Left lung (tissue), 4 donors: ENCODE measurements at regions not wholly inside any gene's neighbourhood (a gene's known extent, or its start where the extent isn't known, plus 50 kb on each side); places are given as distances from the start of the nearest gene placed in this dataset.
"Not testable (repeated sequence)": the region's sequence is repeated elsewhere in the genome, so short reads cannot be mapped to it uniquely, and the experiment has no call there.

Source experiments
- ATAC-seq: fragments of 200-7000 bp; cut with Tn5 transposase; one replicate; pipeline ENCODE4 v1.9.1; 2020; ENCODE audit warnings: moderate library complexity
- DNase-seq, 4 donors: peaks; one replicate each; pipeline ENCODE4 v3.0.0-alpha.2; 2013 to 2020
- H3K27ac ChIP-seq, 2 donors: fragments of 200-600 bp; sonication (generic) in 1 of 2; one replicate each; pipeline versions ENCODE4 v1.5.0 to v1.8.0; 2020 to 2021
- H3K27me3 ChIP-seq, 2 donors: fragments of 200-600 bp; sonication (generic) in 1 of 2; one replicate each; pipeline versions ENCODE4 v1.5.0 to v1.8.0; 2020 to 2021
- H3K36me3 ChIP-seq, 2 donors: fragments of 200-600 bp; sonication (generic) in 1 of 2; one replicate each; pipeline versions ENCODE4 v1.5.0 to v1.8.0; 2020 to 2021
- H3K4me1 ChIP-seq, 2 donors: fragments of 200-600 bp; one replicate each; pipeline ENCODE4 v1.8.0; 2021
- H3K4me3 ChIP-seq, 2 donors: fragments of 200-600 bp; sonication (generic) in 1 of 2; one replicate each; pipeline versions ENCODE4 v1.5.0 to v1.8.0; 2020 to 2021; ENCODE audit warnings: mild to moderate bottlenecking in 1 of 2
- H3K9me3 ChIP-seq, 2 donors: fragments of 200-600 bp; sonication (generic) in 1 of 2; one replicate each; pipeline versions ENCODE4 v1.5.0 to v1.8.0; 2020 to 2021
- CTCF ChIP-seq, 2 donors: fragments of 200-600 bp; sonication (generic) in 1 of 2; IDR thresholded peaks; one replicate each; pipeline versions ENCODE4 v1.5.0 to v1.8.0; 2021; ENCODE audit warnings: antibody characterized with exemption in 2 of 2
- intact Hi-C, 2 donors: fragments of 100-400 bp; cut with DNase I; formaldehyde crosslinking; loops; one replicate each; pipeline versions ENCODE4 v1.11.2 to v1.14.2; 2022
- donor health status: DM: no; HTN: yes; CAD: no.
- donor health status: DM: no; HTN: no; CAD: no.

- H3K4me3 ChIP-seq, H3K9me3 ChIP-seq, ATAC-seq, intact Hi-C loops, H3K27ac ChIP-seq, H3K4me1 ChIP-seq, H3K27me3 ChIP-seq: not testable (repeated sequence)
- DNase-seq: peak; percentile 40 to 94 (median 58)
- peak; percentile 70 to 89 for TF ChIP-seq CTCF (IDR thresholded peaks at IDR 0.05)
- H3K36me3 ChIP-seq: peaks cover 0 to 19% of the 10 kb centered on the region in 2 donors
These were observed 207.5 kb downstream of the LMLN start for GRCh38 chr3:198167339-198168039.

- H3K27me3 ChIP-seq, ATAC-seq, intact Hi-C loops, DNase-seq, H3K4me1 ChIP-seq, H3K27ac ChIP-seq, H3K9me3 ChIP-seq, H3K4me3 ChIP-seq: not testable (repeated sequence)
- H3K36me3 ChIP-seq: peaks cover 0 to 19% of the 10 kb centered on the region in 2 donors
These were observed 210.8 kb downstream of the LMLN start for GRCh38 chr3:198170781-198171180.

GRCh38 chr3:198173080-198173479, 213.1 kb downstream of the LMLN start:
- ATAC-seq, intact Hi-C loops: not testable (repeated sequence)

GRCh38 chr3:198173929-198174574, 214.0 kb downstream of the LMLN start:
- H3K9me3 ChIP-seq, DNase-seq, H3K27ac ChIP-seq, H3K4me1 ChIP-seq, H3K4me3 ChIP-seq, H3K27me3 ChIP-seq, ATAC-seq, intact Hi-C loops: not testable (repeated sequence)
- H3K36me3 ChIP-seq: peaks cover 0 to 10% of the 10 kb centered on the region in 2 donors

More at GRCh38 chr3:198173080-198173479, 213.1 kb downstream of the LMLN start:
- H3K9me3 ChIP-seq, H3K27me3 ChIP-seq, DNase-seq, H3K4me3 ChIP-seq, H3K27ac ChIP-seq, H3K4me1 ChIP-seq: not testable (repeated sequence)
- peaks cover 0 to 18% of the 10 kb centered on the region in 2 donors for H3K36me3 ChIP-seq
